Erythroblast (primary cell): ENCODE measurements at regions not wholly inside any gene's neighbourhood (a gene's known extent, or its start where the extent isn't known, plus 50 kb on each side); places are given as distances from the start of the nearest gene placed in this dataset.

Experiments used
- GATA1 ChIP-seq: IDR thresholded peaks from 2 replicates; pipeline ENCODE4 v1.6.1; 2011; ENCODE audit warnings: low read depth, mild to moderate bottlenecking, control low read depth, low read length, moderate library complexity
- POLR2A ChIP-seq: IDR thresholded peaks from 2 replicates; pipeline ENCODE4 v1.6.1; 2011; ENCODE audit warnings: mild to moderate bottlenecking, low read length

- TF ChIP-seq POLR2A (no peak), GATA1 (no peak)
Measured at GRCh38 chr10:130770018-130770630, 541.4 kb downstream of the TCERG1L start.
